Activated CD4-positive, CD25-positive, alpha-beta regulatory T cell treated with anti-CD3 and anti-CD28 coated beads, Interleukin-2, amount 50 U/mL, for 72 hours (primary cell): ENCODE measurements at regions not wholly inside any gene's neighbourhood (a gene's known extent, or its start where the extent isn't known, plus 50 kb on each side); places are given as distances from the start of the nearest gene placed in this dataset.
"Not testable (repeated sequence)": the region's sequence is repeated elsewhere in the genome, so short reads cannot be mapped to it uniquely, and the experiment has no call there.

ENCODE experiments used
- DNase-seq: peaks from one replicate; pipeline ENCODE4 v3.0.0; 2021

- DNase-seq, result no peak
Measured at GRCh38 chr2:84286878-84287277, 172.2 kb downstream of the SUCLG1 start.

GRCh38 chr2:84285056-84285747 is 173.9 kb downstream of the SUCLG1 start:
- DNase-seq, result no peak

- no peak for DNase-seq
Measured at GRCh38 chr2:84283506-84283905, 175.6 kb downstream of the SUCLG1 start.

GRCh38 chr2:84281510-84281909 is 177.6 kb downstream of the SUCLG1 start:
- no peak for DNase-seq

GRCh38 chr2:84280873-84281272 is 178.2 kb downstream of the SUCLG1 start:
- no peak for DNase-seq

GRCh38 chr2:84278386-84278785 is 180.7 kb downstream of the SUCLG1 start:
- DNase-seq, result no peak

GRCh38 chr2:84276590-84277255 is 182.4 kb downstream of the SUCLG1 start:
- DNase-seq, result no peak

GRCh38 chr2:84273406-84273805 is 185.7 kb downstream of the SUCLG1 start:
- no peak for DNase-seq

- no peak for DNase-seq
Measured at GRCh38 chr2:84271977-84272376, 187.1 kb downstream of the SUCLG1 start.

- DNase-seq, result no peak
Measured at GRCh38 chr2:84257831-84258230, 201.2 kb downstream of the SUCLG1 start.

GRCh38 chr2:84251651-84252302 is 207.3 kb downstream of the SUCLG1 start:
- no peak for DNase-seq

- no peak for DNase-seq
Measured at GRCh38 chr2:84249140-84249539, 209.9 kb downstream of the SUCLG1 start.

GRCh38 chr2:84247532-84247931 is 211.5 kb downstream of the SUCLG1 start:
- DNase-seq, result no peak

GRCh38 chr2:84243788-84244733 is 215.0 kb downstream of the SUCLG1 start:
- DNase-seq, result no peak

GRCh38 chr2:84238907-84239306 is 220.2 kb downstream of the SUCLG1 start:
- no peak for DNase-seq

- DNase-seq, result no peak
Measured at GRCh38 chr2:84236288-84236687, 222.8 kb downstream of the SUCLG1 start.

GRCh38 chr2:84234103-84234502 is 225.0 kb downstream of the SUCLG1 start:
- no peak for DNase-seq

- DNase-seq, result no peak
Measured at GRCh38 chr2:84231478-84231877, 227.6 kb downstream of the SUCLG1 start.

- no peak for DNase-seq
Measured at GRCh38 chr2:84224121-84224520, 235.0 kb downstream of the SUCLG1 start.

- no peak for DNase-seq
Measured at GRCh38 chr2:84223191-84223590, 235.9 kb downstream of the SUCLG1 start.

GRCh38 chr2:84221102-84221501 is 238.0 kb downstream of the SUCLG1 start:
- not testable (repeated sequence) for DNase-seq

- DNase-seq, result no peak
Measured at GRCh38 chr2:84217456-84217855, 241.6 kb downstream of the SUCLG1 start.

- no peak for DNase-seq
Measured at GRCh38 chr2:84214455-84214854, 244.6 kb downstream of the SUCLG1 start.
